Left cardiac atrium (tissue), 4 donors: ENCODE measurements at regions not wholly inside any gene's neighbourhood (a gene's known extent, or its start where the extent isn't known, plus 50 kb on each side); places are given as distances from the start of the nearest gene placed in this dataset.

Source experiments
- ATAC-seq, 2 donors: fragments of 200-7000 bp; cut with Tn5 transposase; one replicate each; pipeline ENCODE4 v1.9.1; 2020; ENCODE audit warnings: mild to moderate bottlenecking in 2 of 2, moderate library complexity in 2 of 2
- DNase-seq: peaks from one replicate; pipeline ENCODE4 v3.0.0-alpha.2; 2020
- intact Hi-C, 2 donors: fragments of 100-400 bp; cut with DNase I; formaldehyde crosslinking; loops; one replicate each; pipeline versions ENCODE4 v1.14.1 to v1.15.1; 2022 to 2023
- donor health status: DM: no; HTN: yes; CAD: no.
- donor health status: DM: no; HTN: yes; CAD: no; lungs with severe emphysema.
- donor health status: DM: yes; HTN: yes; CAD: no.
- donor health status: Dilated cardiomyopathy.

DNA sequence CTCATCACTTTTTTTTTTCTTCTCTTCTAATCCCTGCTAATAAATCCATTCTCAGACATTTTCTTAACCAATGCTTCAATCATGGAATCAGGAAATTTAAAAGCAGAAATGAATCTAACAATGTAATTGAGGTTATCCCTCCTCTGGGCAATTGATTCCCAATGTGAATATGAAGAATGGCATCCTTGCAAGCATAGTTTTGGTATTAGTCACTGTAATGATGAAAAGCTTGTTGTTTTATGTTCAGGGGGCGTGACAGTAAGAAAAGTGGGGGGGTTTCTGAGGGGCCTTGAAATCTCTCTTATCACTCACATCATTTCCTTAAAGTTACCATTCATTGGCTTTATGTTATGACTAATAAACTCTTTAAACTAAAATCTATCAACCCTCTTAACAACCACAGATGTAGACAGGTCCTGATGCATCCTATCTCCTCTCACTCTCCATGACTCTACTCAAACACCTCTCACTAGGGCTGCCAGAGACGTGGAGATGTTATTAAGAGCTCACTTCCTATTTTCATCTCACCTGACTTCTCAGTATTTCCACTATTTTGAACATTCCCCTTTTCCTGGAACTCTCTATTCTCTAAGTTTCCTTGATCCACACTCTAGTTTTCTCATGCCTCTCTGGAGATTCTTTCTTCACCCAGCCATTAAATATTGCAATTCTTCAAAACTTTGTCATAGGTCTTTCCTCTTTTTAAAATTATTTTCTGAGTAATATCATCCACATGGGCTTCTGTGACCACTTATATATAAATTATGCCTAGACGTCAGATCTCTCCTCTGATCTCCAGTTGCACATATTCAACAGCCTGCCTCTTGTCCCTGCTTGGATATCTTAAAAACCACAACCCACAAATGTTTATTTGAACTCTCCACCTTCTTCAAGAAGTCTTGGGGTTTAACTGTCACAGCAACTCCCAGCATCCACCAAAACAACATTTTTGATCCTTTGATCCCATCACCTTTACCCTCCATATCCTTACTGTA, 332.9 kb downstream of the CDH2 start:
- DNase-seq (no peak), ATAC-seq (no peak)
- intact Hi-C loops, result no loop called here

DNA sequence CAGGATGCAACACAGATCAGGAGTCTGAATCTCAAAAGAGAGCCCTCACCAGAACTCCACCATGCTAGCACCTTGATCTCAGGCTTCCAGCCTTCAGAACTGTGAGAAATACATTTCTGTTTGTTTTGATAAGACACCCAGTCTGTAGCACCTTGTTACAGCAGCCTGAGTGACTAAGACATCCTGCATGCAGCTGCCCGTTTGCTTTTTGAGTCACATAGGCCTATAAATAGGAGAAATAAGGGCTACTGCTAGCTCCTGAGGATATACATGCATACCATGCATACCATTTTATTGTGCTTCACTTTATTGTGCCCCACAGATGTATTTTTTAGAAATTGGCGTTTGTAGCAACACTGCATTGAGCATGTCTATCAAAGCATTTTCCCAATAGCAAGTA, 337.8 kb downstream of the CDH2 start:
- no peak for DNase-seq
- intact Hi-C loops, result no loop called here
- ATAC-seq, result no peak

DNA sequence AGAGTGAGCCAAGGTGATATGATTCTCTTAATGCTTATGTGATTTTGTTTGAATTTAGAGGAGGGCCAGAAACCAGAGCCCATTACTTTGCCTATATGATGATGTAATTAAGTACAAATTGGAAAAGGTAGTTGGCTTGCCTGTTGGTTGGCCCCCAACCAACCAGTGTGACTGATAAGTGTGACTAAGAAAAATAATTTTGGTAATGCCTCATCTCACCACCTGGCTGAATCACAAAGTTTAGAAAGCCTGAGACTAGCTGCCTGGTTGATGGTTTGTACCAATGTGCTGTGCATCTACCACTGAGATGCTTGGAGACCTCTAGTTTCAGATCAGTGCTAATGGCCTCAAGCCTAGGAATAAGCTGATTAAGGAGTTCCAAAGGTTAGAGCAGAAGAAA, 338.7 kb downstream of the CDH2 start:
- ATAC-seq (no peak), DNase-seq (no peak)
- intact Hi-C loops, result no loop called here

DNA sequence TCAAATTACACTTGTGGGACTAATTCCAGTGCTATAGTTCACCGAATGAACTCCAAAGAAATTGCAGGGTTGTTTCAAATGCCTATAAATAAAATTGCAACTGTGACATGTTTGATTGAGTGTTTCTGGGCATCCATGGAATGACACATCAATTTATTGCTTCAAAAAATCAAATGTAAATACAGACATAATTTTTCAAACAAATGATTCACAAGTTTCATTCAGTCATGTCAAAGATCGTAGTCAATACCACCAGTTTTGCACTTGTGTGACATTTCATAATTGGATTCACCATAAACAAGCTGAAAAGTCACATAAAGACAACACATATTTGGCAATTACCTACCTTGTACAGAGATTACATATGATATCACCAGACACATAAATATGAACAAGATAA, 350.8 kb downstream of the CDH2 start:
- intact Hi-C loops, result no loop called here
- DNase-seq, result no peak
- no peak for ATAC-seq

DNA sequence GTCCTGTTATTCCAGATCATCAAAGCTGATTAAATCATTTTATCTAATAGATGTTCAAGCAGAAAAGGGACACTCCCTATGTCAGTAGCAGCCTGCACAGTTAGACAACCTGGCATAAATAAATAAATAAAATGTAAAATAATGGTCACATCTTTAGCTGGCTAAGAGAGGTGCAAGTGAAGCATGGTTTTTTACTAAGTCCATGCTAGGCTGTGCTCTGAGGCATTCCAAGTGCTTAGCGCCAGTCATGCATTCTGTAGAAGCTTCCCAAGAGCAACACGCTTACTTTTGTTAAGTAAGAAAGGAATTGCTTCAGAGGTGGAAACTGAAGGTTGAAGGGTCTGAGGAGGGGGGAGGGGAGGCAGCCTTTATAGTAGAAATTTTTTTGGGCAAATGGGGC, 351.2 kb downstream of the CDH2 start:
- DNase-seq (no peak), ATAC-seq (no peak)
- intact Hi-C loops, result no loop called here

DNA sequence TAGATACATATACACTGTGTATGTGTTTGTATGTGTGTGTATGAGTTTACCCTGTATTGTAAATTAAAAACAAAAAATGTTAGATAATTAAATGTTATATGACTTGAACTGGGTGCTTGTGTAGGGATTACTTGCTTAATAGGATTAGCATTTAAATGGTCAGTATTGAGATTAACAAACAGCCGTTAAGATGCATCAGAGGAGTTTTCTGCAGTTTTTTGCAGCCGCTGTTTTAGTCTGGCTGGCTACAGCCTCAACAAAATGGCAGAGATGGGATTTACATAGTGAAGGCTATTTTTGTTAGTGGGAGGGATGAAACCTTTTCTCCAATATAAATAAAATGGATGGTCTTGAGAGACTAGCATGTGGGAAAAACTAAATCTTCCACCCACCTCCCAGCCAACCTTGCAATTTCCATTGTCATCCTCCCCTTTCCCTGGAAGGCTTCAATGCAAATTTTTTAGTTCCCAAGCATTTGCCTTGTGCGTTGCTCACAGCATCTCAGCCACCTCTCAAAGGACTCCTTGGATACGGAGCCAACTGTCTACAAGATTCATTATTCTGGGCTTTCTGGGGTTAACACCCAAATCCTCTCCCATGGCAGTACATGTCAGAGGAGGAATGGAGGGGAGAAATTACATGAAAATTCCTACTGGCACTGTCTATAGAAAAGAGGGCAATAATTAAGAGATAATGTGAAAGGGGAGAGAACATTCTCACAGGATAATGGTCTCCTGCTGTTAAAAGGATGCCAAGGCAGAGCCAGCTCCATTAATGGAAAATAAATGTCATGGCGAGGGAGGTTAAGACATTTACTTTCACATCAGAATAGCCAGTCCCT, 351.9 kb downstream of the CDH2 start:
- DNase-seq, result no peak
- intact Hi-C loops, result no loop called here
- no peak for ATAC-seq

DNA sequence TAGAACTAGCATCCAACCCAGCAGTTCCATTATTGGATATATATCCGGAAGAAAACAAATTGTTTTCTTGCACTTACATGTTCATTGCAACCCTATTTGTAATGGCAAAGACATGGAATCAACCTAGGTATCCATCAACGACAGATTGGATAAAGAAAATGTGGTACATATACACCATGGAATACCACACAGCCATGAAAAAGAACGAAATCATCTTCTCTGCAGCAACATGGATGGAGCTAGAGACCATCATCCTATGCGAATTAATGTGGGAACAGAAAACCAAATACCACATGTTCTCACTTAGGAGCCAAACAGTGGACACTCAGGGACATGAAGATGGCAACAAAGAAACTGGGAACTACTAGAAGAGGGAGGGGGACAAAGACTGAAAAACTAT, 352.7 kb downstream of the CDH2 start:
- intact Hi-C loops, result no loop called here
- no peak for ATAC-seq

DNA sequence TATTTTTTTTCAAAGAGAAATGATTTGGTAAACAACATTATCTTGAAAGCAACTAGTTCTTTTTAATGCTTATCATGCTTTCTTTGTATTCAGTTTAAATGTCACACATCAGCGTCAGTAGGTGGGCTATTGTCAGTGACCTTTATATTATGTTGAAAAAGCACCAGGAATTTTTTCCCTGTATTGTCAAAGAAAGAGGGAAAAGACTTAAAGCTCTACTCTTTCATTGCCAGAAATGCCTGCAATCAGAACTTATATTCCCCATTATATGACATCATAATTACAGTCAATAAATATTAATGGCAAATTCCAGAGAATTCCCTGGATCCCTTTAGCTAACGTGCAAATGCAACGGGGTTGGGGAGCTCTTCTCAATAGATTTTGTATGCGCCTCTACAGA, 353.9 kb downstream of the CDH2 start:
- DNase-seq, result no peak
- no peak for ATAC-seq
- intact Hi-C loops, result no loop called here

More for the DNA sequence above, 352.7 kb downstream of the CDH2 start:
- DNase-seq, result no peak

DNA sequence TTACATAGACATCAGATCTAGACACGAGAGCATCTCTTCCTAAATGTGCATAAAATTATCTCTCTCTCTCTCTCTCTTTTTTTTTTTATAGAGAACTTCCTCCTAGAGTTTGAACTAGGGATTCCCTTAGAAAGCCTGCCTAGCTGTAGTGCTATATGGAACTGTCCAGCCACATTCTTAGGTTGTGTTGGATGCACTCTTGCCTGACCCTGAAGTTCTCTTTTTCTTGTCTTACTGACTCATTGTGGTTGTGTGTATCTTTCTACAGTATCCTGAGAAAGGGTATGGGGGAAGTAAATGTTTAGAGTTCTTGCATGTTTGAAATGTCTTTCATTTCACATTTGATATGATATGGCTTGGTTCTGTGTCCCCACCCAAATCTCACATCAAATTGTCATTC, 368.2 kb downstream of the CDH2 start:
- no peak for ATAC-seq
- intact Hi-C loops, result no loop called here
- no peak for DNase-seq

DNA sequence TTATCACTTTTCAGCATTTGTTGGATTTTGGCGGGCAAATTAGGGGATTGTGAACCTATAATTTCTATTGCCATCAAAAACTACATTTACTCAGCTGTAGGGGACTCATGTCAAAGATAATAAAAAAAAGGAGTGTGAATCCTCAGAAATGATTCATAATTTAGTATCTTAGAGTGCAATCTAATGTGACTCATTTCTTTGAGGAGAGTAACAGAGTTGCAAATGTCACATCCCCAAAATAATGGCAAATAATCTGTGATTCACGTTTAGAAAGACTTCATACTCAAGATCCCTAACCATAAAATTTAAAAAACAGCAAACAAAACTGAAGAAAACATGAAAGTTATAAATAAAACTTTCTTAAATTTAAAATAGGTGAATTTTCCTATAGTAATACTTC, 373.0 kb downstream of the CDH2 start:
- no peak for ATAC-seq
- intact Hi-C loops, result no loop called here
- no peak for DNase-seq

DNA sequence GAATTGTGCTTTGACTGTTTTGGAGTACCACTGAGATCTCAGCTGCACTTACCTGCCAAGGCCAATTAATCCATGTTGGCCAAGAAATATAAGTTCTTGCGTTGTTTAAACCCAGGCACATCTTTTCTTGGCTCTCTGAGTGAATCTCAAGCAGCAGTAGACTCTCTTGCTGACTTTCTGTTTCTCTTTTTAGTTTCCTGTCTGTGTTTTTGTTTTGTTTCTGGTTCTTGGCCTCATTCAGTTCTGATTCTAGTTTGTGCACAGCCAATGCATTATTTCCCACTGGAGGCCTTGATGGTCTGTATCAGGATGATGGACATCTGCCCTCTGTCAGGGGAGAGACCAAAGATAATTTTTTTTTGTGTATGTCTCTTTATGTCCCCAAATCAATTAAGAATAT, 379.4 kb downstream of the CDH2 start:
- no peak for DNase-seq
- intact Hi-C loops, result no loop called here

DNA sequence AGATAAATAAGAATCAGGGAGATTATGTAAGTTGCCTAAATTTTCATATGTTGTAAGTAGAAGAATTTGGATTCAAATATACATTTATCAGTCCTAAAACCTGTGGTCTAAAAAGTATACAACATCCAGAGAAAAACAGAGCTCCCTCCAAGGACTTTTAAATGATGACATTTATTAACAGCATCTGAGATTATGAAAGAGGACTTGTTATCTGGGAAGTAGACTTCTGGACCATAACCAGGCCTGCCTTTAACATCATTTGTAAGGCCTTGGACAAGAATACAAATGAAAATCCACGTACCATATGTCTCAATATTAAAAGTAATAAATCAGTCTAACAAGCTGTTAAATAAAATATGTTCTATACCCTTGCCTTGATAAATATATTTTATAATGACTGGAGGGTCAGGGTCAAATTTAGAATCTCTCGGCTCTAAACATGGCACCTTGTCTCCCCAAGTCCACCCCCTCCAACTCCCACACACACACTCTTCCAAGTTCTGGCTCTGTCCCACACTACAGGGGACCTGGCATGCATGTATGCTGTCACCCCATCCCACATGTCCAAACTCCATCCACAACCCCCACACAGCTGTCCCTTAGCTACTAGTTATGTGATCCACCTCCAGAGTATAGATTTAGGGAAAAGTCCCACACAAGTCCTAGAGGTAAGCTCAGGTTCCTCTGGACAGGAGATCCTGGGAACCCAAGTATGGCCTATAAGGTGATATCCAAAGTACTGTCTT, 382.6 kb downstream of the CDH2 start:
- intact Hi-C loops, result no loop called here
- no peak for ATAC-seq
- DNase-seq, result no peak

More for the DNA sequence above, 379.4 kb downstream of the CDH2 start:
- ATAC-seq, result no peak

DNA sequence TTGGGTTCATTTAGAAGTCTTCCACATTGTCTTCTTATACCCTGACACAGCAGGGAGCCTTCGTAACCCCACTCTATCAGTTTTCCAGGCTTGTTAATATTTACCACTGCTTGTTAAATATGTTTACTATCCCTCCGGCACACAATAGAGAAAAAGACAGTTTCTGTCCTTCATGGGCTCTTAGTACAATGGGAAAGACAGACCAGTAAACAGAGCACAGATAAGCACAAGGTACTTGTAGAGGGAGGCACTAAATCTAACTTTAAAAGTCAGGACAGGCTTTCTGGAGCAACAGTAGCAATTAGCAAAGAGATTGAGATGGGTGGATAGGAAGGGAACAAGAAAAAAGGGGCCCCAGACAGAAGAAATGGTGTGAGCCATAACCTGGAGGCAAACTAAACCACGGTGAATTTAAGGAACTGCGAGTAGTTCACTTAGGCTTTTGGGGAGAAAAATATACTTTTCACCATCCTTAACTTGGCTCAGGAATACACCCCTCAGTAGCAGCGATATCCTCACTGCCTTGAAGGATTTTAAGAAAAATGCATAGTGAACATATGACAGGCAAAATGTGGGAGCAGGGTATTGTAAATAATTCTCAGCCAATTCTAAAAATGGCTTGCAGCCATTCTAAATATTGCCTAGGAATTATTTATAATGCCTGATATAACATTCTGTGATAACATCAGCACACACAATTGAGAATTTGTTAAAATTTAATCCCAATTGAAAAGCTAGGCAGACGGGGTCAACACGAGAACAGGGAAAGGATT, 383.7 kb downstream of the CDH2 start:
- DNase-seq, result no peak
- no peak for ATAC-seq
- intact Hi-C loops, result no loop called here

DNA sequence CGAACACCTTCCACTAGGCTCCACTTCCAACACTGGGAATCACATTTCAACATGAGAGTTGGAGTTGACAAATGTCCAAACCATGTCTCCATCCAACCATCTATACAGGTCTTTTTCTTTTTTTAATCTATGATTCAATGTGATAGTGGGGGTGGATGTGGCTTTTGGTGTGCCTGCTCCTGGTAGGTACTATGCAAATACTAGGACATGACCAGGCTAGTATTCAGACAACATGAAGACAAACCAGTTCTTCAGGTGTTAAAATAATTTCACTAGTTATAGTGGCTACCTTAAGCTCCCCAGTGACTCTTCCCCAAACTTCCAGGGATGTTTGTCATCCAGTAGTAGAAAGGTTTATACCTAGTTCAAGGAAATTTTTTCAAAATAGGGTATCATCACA, 387.5 kb downstream of the CDH2 start:
- intact Hi-C loops, result no loop called here
- DNase-seq (no peak), ATAC-seq (no peak)

DNA sequence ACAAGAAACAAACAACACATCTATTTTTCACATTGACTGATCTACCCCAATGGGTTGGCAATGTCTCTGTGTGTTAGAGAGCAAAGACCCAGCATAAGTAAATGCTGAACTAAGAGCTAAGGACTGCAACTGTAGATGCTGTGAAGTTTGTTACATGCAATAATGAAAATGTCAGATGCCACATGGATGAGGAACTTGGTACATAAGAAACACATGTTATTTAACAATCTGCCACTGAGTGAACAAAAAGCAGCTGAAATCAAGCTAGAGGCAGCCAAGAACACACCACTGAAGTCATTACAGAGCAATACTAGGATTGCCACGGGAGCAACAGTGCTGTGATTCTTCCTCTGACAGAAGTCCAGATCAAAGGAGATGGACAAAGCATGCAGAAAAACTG, 389.4 kb downstream of the CDH2 start:
- no peak for ATAC-seq
- intact Hi-C loops, result no loop called here
- no peak for DNase-seq

DNA sequence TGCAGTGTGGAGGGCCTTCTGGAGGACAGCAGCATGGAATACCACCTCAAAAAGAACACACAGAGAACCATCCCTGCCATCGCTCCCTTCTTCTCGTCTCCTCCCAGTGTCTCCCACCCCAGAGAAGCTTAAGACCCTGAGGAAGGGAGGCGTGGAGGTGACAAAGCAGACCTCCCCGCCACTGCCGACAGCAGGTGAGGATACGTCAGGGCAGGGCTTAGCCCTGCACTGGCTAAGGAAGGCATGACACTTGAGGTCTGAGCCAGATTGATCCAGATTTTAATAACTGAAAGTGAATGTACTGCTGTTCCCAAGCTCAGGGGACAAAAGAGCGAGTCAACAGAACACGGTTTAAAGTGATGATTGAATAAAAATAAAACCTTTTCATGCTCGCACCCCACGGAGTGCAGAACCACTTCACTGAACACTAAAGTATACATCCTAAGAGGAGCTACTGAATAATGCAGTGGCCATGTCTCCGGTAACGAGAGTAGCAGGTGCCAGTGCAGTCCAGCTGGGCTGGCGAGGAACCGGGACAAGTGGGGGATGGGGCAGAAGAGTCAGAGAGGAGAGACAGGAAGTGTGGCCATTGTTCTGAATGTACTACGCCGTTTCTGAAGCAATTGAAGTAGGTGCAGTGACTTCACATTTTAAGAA, 391.0 kb downstream of the CDH2 start:
- intact Hi-C loops, result no loop called here
- DNase-seq (no peak), ATAC-seq (no peak)

DNA sequence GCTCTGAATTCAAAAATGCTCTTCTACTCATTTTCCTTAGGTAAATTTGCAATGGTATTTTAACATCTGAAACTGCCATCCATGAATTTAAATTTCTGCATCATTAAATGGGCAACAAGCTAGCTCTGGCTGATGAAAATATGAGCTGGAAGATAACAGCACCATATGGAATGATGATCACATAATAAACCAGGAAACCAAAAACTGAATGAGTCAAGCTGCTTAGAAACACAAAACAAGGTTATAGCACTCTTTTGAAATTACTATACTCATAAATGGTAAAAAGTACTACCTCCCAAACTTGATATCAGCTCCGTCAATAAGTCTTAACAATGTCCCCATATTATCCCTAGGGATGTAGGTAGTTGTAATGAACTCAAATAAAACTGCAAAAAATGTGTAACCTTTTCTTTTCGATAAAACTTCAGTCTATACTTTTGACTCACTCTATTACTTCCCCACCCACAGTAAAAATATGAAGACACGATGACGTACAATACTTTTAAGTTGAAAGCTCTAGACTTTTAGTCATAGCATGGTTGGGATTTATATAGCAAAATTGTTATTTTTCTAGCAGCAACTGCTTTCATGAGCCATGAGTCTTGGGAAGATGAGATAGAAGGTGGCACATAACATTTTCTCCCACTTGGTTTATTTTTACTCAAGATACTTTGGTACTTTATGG, 396.7 kb downstream of the CDH2 start:
- ATAC-seq, result no peak
- DNase-seq, result no peak
- intact Hi-C loops, result no loop called here

DNA sequence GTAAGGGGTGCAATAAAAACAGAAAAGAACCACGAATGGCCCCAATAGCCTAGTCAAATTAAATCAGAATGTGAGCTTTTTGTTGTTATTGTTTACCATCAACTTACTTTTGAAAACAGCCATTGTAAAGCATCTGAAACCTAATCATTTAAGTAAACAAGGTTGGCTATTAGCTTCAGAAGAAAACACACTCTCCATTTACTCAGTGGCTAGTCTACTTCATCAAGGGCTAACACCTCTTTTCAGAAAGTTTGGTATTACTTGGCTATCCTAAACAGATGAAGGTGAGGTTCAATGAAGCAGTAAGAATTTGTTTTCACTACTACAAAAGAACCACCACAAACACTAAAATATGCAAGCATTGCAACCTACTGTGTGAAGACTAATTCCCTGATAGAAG, 398.0 kb downstream of the CDH2 start:
- intact Hi-C loops, result loop anchor here in 1 of 2 donors (10.0 kb wide), 1 partner anchor 406 kb away; no protein-coding TSS in a partner anchor
- no peak for DNase-seq
- ATAC-seq, result no peak
